ENCODE measurements at regions not wholly inside any gene's neighbourhood (a gene's known extent, or its start where the extent isn't known, plus 50 kb on each side); places are given as distances from the start of the nearest gene placed in this dataset.

- Histone ChIP-seq H3K27me3 (replicated peaks; ENCODE audit: control insufficient read depth, insufficient read depth, low read length) (no peaks in the 10 kb centered on the region), H3K36me3 (ENCODE audit: control insufficient read depth, insufficient read depth, low read length) (no peaks in the 10 kb centered on the region), H3K4me3 (replicated peaks; ENCODE audit: low read depth, low read length) (no peak overlapping the region)
- TF ChIP-seq CTCF (IDR thresholded peaks at IDR 0.05; ENCODE audit: insufficient read depth, low read length, poor library complexity, severe bottlenecking): no peak
- no peak for DNase-seq (ENCODE audit: extremely low read depth, insufficient read length)
Measured at GRCh38 chr14:101049942-101050341, 146.4 kb upstream of the RTL1 start.

GRCh38 chr14:101050901-101051490 is 147.5 kb upstream of the RTL1 start:
- Histone ChIP-seq H3K4me3 (replicated peaks; ENCODE audit: low read depth, low read length) (no peak overlapping the region), H3K27me3 (replicated peaks; ENCODE audit: control insufficient read depth, insufficient read depth, low read length) (no peaks in the 10 kb centered on the region), H3K36me3 (ENCODE audit: control insufficient read depth, insufficient read depth, low read length) (no peaks in the 10 kb centered on the region)
- DNase-seq (ENCODE audit: extremely low read depth, insufficient read length): no peak
- TF ChIP-seq CTCF (IDR thresholded peaks at IDR 0.05; ENCODE audit: insufficient read depth, low read length, poor library complexity, severe bottlenecking): no peak

DNA sequence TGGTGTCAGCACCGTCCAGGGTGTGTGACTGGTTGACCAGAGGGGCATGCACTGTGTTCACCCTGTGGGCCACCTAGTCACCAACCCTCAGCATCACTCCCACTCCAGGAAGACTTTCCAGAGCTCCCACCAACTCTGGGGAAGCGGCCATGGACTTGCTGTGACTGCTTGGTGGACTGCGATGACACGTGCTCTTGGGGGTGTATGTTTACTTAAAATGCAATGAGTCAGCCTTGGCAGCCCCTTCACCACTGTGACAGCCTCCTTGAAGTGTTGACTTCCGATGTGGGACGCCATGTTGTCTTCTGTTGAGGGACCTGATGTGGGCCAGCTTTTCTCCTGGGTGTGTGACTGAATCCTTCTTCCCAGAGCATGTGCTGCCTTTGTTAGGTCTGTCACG is 151.1 kb upstream of the RTL1 start:
- H3K36me3 ChIP-seq (ENCODE audit: control insufficient read depth, insufficient read depth, low read length): no peaks in the 10 kb centered on the region
- DNase-seq (ENCODE audit: extremely low read depth, insufficient read length): no peak
- no peak for TF ChIP-seq CTCF (IDR thresholded peaks at IDR 0.05; ENCODE audit: insufficient read depth, low read length, poor library complexity, severe bottlenecking)
- H3K4me3 ChIP-seq (replicated peaks; ENCODE audit: low read depth, low read length): no peak overlapping the region
- H3K27me3 ChIP-seq (replicated peaks; ENCODE audit: control insufficient read depth, insufficient read depth, low read length): no peaks in the 10 kb centered on the region

DNA sequence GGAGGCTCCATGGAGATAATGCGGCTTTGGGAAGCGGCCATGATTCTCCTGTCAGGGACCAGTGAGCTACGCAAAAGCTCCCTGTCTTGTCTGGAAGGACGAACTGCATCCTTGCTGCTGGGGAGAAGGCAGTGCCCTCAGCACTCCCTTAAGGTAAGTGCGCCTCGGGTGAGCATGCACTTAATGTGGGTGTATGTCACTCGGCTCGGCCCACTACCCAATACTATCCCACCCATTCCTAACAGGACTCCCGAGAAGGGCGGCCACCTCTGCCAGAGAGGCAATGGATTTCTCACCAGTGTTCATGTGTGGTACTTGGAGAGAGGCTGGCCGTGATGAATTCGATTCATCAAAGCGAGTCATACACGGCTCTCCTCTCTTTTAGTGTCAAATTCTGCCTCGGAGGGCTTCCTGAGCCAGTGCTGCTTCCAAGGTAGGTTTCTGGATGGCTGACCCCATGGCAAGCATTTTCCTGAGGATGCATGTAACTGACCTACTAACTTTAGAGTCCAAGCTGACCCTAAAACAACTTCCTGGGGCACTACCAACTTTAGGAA is 151.7 kb upstream of the RTL1 start:
- Histone ChIP-seq H3K4me3 (replicated peaks; ENCODE audit: low read depth, low read length) (no peak overlapping the region), H3K36me3 (ENCODE audit: control insufficient read depth, insufficient read depth, low read length) (no peaks in the 10 kb centered on the region), H3K27me3 (replicated peaks; ENCODE audit: control insufficient read depth, insufficient read depth, low read length) (no peaks in the 10 kb centered on the region)
- TF ChIP-seq CTCF (IDR thresholded peaks at IDR 0.05; ENCODE audit: insufficient read depth, low read length, poor library complexity, severe bottlenecking): no peak
- no peak for DNase-seq (ENCODE audit: extremely low read depth, insufficient read length)

- no peak for TF ChIP-seq CTCF (IDR thresholded peaks at IDR 0.05; ENCODE audit: insufficient read depth, low read length, poor library complexity, severe bottlenecking)
- H3K27me3 ChIP-seq (replicated peaks; ENCODE audit: control insufficient read depth, insufficient read depth, low read length): no peaks in the 10 kb centered on the region
- no peaks in the 10 kb centered on the region for H3K36me3 ChIP-seq (ENCODE audit: control insufficient read depth, insufficient read depth, low read length)
- no peak for DNase-seq (ENCODE audit: extremely low read depth, insufficient read length)
- no peak overlapping the region for H3K4me3 ChIP-seq (replicated peaks; ENCODE audit: low read depth, low read length)
Measured at GRCh38 chr14:101055776-101056374, 152.4 kb upstream of the RTL1 start.
